ENCODE measurements at regions not wholly inside any gene's neighbourhood (a gene's known extent, or its start where the extent isn't known, plus 50 kb on each side); places are given as distances from the start of the nearest gene placed in this dataset.

GRCh38 chr2:58730764-58731487 is 489.8 kb upstream of the FANCL start:
- DNase-seq (ENCODE audit: low read depth) = no peak
- TF ChIP-seq CTCF (conservative IDR thresholded peaks at IDR 0.05; ENCODE audit: control insufficient read depth, insufficient read depth, low read depth, low read length) = no peak
- no peak overlapping the region for H3K4me3 ChIP-seq (ENCODE audit: control insufficient read depth, low read depth, low read length)

- no peak for TF ChIP-seq CTCF (conservative IDR thresholded peaks at IDR 0.05; ENCODE audit: control insufficient read depth, insufficient read depth, low read depth, low read length)
- no peak overlapping the region for H3K4me3 ChIP-seq (ENCODE audit: control insufficient read depth, low read depth, low read length)
- DNase-seq (ENCODE audit: low read depth) = no peak
Measured at GRCh38 chr2:58727981-58728656, 487.0 kb upstream of the FANCL start.

- no peak for TF ChIP-seq CTCF (conservative IDR thresholded peaks at IDR 0.05; ENCODE audit: control insufficient read depth, insufficient read depth, low read depth, low read length)
- DNase-seq (ENCODE audit: low read depth) = no peak
- no peak overlapping the region for H3K4me3 ChIP-seq (ENCODE audit: control insufficient read depth, low read depth, low read length)
Measured at GRCh38 chr2:58721912-58722591, 480.9 kb upstream of the FANCL start.

GRCh38 chr2:58720770-58721697 is 479.9 kb upstream of the FANCL start:
- no peak for DNase-seq (ENCODE audit: low read depth)
- TF ChIP-seq CTCF (conservative IDR thresholded peaks at IDR 0.05; ENCODE audit: control insufficient read depth, insufficient read depth, low read depth, low read length) = no peak
- H3K4me3 ChIP-seq (ENCODE audit: control insufficient read depth, low read depth, low read length) = no peak overlapping the region

- DNase-seq (ENCODE audit: low read depth) = no peak
Measured at GRCh38 chr2:58720033-58720769, 479.1 kb upstream of the FANCL start.

More at GRCh38 chr2:58720033-58720769, 479.1 kb upstream of the FANCL start:
- no peak overlapping the region for H3K4me3 ChIP-seq (ENCODE audit: control insufficient read depth, low read depth, low read length)
- no peak for TF ChIP-seq CTCF (conservative IDR thresholded peaks at IDR 0.05; ENCODE audit: control insufficient read depth, insufficient read depth, low read depth, low read length)
